Endothelial cell of umbilical vein (primary cell): ENCODE measurements at regions not wholly inside any gene's neighbourhood (a gene's known extent, or its start where the extent isn't known, plus 50 kb on each side); places are given as distances from the start of the nearest gene placed in this dataset.

Experiments used
- EZH2 ChIP-seq: IDR thresholded peaks from 2 replicates; pipeline ENCODE4 v1.6.1; 2012; ENCODE audit warnings: borderline replicate concordance, low read depth, mild to moderate bottlenecking, moderate library complexity, low read length, inconsistent platforms; ENCODE audit not compliant: severe bottlenecking
- FOS ChIP-seq: IDR thresholded peaks from 2 replicates; pipeline ENCODE4 v1.6.1; 2011; ENCODE audit warnings: mild to moderate bottlenecking, low read length, moderate library complexity, borderline replicate concordance; ENCODE audit not compliant: insufficient read depth
- JUN ChIP-seq: IDR thresholded peaks from 2 replicates; pipeline ENCODE4 v1.6.1; 2011; ENCODE audit warnings: borderline replicate concordance, low read depth; ENCODE audit not compliant: insufficient read length, insufficient read depth
- MAX ChIP-seq: IDR thresholded peaks from 2 replicates; pipeline ENCODE4 v1.6.1; 2011; ENCODE audit not compliant: insufficient read depth, insufficient read length
- MYC ChIP-seq: IDR thresholded peaks from one replicate; pipeline ENCODE4 v1.6.1; 2011; ENCODE audit warnings: mild to moderate bottlenecking, low read depth, low read length
- POLR2A ChIP-seq: IDR thresholded peaks from 2 replicates; pipeline ENCODE4 v1.6.1; 2012; ENCODE audit warnings: low read depth, mild to moderate bottlenecking, control low read depth, low read length
- POLR2AphosphoS5 ChIP-seq: IDR thresholded peaks from 2 replicates; pipeline ENCODE4 v1.6.1; 2012; ENCODE audit warnings: low read depth, mild to moderate bottlenecking, control low read depth, low read length, moderate library complexity; ENCODE audit not compliant: insufficient read depth
- TF ChIP-seq, protein P1 (sequence below), 2 donors: IDR thresholded peaks; 1 replicate in 1 of 2; 2 replicates in 1 of 2; pipeline ENCODE4 v1.5.1; 2011; ENCODE audit warnings: low read length in 2 of 2, mild to moderate bottlenecking in 2 of 2, moderate library complexity in 2 of 2, control low read depth in 1 of 2, inconsistent platforms in 1 of 2, low read depth in 1 of 2; ENCODE audit not compliant: insufficient read depth in 1 of 2; ENCODE audit errors: extremely low read depth in 1 of 2

DNA sequence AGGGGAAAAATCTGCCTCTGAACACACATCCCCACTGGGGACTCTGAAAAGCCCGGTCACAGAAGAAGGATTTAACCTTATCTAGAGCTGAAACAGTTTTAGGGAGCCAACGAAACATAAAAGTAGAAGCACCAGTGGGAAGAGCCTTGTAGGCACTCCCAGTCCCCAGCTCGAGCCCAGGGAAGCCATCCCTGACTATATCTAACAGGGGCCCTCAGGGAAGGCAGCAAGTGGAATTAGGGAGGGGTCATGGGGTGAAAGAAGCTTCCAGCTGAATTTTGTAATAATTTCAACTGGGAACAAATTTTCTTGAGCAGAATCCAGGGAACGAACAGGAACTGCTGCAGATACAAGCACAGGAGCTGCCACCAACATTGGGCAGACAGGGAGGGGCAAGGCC lies 127.8 kb downstream of the BMP4 start:
- TF ChIP-seq, protein P1, sequence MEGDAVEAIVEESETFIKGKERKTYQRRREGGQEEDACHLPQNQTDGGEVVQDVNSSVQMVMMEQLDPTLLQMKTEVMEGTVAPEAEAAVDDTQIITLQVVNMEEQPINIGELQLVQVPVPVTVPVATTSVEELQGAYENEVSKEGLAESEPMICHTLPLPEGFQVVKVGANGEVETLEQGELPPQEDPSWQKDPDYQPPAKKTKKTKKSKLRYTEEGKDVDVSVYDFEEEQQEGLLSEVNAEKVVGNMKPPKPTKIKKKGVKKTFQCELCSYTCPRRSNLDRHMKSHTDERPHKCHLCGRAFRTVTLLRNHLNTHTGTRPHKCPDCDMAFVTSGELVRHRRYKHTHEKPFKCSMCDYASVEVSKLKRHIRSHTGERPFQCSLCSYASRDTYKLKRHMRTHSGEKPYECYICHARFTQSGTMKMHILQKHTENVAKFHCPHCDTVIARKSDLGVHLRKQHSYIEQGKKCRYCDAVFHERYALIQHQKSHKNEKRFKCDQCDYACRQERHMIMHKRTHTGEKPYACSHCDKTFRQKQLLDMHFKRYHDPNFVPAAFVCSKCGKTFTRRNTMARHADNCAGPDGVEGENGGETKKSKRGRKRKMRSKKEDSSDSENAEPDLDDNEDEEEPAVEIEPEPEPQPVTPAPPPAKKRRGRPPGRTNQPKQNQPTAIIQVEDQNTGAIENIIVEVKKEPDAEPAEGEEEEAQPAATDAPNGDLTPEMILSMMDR (IDR thresholded peaks at IDR 0.05; ENCODE audit: extremely low read depth in 1 of 2, insufficient read depth in 1 of 2, low read depth in 1 of 2, low read length in 2 of 2), result no peak
- TF ChIP-seq EZH2 (no peak), JUN (no peak), POLR2A (no peak), MAX (no peak), POLR2AphosphoS5 (no peak), FOS (no peak), MYC (no peak)
